ENCODE measurements at regions not wholly inside any gene's neighbourhood (a gene's known extent, or its start where the extent isn't known, plus 50 kb on each side); places are given as distances from the start of the nearest gene placed in this dataset.

DNA sequence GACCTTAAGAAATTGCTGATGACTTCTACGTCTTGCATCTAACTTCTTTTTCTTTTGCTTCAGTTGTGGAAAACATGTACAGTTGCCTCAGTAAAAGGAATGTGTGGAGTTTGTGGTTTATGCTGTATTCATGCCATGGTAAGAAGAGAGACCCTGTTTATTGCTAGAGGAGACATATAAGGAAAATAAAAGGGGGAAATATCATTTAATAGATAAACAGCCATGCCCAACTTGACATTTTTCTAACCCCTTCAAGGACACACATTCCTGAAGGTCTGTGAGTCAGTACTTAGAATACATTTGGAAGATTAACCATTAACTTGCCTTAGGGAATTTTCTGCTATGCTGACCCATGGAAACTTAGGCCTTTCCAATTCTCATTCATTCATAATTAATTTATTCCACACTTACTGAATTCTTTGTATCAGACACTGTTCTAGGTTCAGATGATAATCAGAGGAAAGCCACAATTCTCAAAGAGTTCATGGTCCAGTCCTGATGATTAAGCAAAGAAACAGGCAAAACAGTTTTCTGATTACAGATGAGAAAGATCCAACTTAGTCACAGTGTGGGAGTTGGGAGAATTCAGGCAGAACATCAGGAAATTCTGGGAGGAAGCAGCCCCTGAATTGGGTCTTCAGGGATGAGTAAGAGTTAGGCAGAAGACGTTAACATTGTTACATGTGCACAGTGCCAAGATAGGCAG lies 329.8 kb upstream of the RASGRP1 start:
- DNase-seq: no peak

DNA sequence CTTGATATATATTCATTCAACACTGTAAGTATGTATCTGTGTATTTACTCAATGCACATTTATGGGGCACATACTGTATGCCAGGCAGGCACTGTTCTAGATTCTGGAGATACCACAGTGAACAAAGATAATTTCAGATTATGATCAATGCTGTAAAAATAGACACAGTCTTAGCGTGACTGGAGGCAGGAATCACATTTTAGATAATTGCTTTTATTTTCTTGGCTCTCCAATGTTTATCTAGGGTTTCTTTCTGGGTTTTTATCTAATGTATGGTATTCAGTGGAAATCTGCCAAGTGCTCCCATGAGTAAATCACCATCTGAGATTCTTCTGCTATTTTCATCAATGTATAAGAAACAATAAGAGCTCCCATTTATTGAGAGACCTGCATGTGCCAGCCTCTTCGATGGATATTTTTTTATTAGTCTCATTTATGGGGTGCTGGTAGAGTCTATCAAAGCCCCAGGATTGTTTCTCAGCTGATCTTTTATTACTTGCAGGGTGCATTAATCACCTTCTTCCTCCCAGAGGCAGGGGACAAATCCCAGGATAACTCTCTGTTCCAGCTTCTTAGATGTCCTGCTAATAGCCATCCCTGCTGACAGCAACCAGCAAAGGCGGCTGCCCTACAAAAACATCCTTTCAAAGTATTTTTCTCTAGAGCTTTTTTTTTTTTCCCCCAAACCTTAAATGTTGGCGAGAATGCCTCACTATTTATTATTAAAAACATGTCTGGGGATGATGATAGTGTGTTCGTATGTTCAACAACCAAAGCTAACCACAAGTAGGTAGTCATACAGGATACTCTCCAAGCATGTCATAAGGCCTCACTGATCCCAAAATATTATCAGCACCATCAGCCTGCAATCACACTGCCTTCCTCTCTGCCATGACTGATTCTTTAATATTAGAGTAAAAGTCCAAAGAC lies 331.0 kb upstream of the RASGRP1 start:
- no peak for DNase-seq

DNA sequence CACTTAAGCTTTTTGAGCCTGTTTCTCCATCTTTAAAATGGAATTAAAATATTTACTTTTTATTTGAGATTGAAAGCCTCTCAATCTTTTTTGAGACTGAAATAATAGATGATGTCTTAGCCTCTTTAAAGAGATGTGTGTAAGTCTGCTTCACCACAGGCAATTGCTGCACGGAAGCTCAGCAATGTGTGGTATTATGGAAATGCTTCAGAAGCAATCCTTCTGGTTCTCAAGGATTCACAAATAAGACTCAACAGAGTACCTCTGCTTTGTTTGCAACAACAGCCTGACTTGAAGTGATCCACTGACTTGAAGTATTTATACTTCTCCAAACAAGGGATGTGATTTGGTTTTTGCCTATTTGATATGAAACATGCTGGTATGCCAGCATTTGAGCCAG lies 332.0 kb upstream of the RASGRP1 start:
- DNase-seq: no peak

DNA sequence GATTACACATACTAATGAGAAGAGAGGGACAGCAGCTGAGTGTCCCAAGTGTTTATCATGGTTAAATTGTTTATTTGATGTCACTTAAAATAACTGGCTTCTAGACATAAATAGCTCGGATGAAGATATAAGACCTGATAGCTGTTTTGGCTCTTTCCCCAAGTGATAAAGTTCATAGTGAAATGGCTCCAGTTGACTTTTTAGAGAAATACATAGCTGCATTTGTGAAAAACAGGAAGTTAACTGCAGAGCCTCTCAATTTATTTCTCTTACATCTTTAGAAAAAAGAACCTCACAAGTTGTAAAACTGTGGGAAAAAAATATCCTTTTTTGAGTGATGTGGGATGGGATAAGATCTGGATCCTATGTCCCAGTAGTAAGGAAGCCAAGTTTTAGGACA lies 332.9 kb upstream of the RASGRP1 start:
- DNase-seq: no peak

DNA sequence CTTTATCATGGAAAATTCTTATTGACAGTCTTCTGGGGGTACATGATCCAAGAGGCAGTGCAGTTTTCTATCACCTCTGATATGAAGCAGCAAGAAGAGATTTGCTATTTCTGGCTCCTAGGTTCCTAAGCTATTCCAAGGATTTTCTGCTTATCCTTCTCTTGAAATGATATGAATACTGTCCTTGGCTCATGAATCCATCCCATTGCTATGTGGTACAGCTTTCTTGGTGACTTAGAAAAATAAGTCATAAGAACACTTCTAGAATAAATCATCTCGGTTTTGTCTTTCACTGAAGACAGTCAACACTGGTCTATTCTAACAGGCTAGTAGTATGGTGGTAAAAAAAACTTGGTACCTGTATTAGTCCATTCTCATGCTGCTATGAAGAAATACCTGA lies 333.6 kb upstream of the RASGRP1 start:
- no peak for DNase-seq

DNA sequence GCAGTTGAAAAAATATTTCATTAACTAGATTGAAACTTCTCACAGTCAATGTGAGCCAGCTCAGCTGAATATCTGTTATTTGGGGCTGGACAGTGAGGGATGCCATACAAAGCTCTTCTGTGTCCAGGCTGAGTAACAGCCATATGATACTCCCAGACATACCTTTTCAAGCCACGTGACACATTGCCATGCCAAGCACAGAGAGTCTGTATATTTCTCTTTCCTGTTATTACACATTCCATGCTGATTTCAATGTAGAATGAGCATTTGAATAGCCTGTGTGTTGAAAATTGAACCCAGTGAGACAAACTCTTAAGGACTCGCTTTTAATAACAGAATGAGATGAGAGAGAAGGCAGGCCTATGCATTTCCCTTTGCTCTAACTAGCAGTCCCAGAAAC lies 334.7 kb upstream of the RASGRP1 start:
- DNase-seq: no peak

DNA sequence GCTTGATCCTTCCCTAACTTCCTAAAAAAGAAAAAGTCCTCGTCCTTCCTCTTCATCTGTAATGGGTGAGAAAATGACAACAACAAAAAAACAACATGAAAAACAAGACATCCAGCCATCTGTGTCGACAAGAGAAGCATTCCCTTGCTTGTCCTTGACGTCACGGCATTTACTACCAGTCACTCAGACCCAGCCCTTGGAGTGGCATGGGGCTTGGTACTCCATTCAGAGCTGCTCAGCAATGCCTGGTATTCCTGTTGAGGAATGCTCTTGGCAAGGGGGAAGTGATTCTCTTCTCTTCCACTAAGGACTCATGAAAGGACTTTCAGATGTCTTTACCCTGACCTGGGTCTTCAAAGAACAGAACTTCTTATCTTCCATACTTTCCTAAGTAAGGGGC lies 339.7 kb upstream of the RASGRP1 start:
- no peak for DNase-seq

DNA sequence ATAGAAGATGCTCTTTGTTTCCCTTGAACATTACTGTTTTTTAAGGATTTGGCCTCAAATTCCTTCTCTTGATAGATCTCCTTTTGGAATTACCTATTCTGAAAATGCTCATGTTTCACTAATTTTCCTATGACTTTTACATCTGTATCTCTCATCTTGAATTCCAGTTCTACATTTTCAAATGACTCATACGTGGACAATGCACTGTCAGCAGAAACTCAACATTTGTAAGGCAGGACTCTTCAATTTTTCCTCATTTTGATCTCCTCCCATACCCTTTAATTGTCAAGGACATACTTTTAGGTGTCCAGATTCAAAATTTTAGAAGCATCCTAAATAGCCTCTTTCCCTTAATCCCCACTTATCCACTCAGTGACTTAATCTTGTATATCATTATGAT lies 341.0 kb upstream of the RASGRP1 start:
- DNase-seq: no peak

DNA sequence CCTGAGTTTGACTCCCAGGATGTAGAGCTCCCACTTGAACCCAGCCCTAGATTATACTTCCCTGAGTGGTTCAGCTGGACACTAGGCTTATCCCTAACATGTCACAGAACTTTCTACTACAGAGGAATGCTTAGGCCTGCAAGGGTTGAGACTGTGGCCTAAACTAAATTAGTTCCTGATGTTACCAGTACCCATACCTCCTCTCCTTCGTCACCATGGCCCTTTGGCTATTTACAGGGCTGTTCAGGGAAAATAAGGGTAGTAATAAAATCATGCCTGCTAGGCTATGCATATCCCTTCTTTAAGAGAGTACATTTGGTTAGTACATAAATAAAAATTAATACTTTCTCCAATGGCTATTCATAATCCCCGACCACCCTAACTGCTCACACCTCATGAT lies 356.4 kb upstream of the RASGRP1 start:
- DNase-seq: no peak

DNA sequence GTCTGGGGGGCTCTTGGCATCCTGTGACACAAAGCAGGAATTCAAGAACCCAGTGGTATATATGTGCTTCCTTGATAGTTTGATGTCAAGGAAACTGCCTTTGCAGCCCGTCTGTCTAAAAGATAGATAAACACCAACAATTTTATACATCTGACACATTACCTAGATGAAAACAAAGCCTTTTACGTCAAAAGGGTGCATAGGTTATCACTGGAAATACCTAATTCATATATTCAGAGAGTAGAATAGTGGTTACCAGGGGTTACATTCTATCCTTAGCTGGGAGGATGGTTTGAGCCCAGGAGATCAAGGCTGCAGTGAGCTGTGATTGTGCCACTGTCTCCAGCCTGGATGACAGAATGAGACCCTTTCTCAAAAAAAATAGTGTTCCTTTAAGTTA lies 356.9 kb upstream of the RASGRP1 start:
- no peak for DNase-seq

DNA sequence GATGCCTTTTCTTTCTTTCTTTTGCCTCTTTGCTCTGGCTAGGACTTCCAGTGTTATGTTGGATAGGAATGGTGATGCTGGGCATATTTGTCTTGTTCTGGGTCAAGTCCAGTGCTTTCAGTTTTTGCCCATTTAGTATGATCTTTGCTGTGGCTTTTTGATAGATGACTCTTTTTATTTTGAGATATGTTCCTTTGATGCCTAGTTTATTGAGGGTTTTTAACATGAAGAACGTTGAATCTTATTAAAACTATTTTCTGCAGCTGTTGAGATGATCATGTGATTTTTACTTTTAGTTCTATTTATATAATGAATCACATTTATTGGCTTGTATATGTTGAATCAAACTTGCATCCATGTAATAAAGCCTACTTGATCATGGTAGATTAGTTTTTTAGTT lies 363.8 kb upstream of the RASGRP1 start:
- no peak for DNase-seq

DNA sequence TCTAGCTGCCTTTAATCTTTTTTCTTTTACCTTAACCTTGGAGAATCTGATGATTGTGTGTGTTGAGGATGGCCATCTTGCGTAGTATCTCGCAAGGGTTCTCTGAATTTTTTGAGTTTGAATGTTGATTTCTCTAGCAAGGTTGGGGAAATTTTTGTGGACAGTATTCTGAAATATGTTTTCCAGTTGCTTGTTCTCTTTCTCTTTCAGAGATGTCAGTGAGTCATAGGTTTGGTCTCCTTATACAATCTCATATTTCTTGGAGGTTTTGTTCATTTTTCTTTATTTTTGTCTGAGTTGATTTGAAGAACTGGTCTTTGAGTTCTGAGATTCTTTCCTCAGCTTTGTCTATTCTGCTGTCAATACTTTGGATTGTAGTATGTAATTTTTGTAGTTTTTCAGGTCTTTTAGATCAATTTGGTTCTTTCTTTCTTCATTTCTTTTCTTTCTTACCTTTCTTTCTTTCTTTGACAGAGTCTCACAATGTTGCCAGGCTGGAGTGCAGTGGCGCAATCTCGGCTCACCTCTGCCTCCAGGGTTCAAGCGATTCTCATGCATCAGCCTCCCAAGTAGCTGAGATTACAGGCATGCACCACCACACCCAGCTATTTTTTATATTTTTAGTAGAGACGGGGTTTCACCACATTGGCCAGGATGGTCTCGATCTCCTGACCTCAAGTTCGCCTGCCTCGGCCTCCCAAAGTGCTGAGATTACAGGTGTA lies 366.4 kb upstream of the RASGRP1 start:
- DNase-seq: no peak

DNA sequence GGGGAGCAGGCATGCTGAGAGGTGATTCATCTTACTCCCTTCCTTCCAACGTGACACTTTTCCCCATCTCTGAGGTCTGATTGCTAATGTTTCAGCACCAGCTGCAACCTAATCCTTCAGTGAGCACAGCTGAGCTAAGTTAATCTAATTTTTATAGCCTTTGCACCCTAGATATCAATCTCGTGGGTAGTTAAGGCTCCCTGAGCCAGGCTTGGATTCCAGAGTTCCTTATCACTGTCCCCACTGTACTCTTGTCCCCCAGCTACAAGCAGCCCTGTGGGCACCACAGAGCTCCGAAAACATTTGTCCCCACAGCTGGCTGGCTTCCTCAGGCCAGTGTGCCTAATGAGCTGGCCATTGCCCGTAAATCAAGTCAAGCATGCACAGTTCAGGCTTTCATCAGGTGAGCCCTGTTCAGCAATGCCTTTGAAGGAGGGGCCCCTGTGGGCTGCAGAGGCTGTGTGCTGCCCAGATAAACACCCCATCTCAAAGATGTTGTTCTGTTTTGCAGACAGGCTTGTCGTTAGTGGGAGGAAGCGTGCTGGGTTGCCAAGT lies 376.9 kb upstream of the RASGRP1 start:
- no peak for DNase-seq

DNA sequence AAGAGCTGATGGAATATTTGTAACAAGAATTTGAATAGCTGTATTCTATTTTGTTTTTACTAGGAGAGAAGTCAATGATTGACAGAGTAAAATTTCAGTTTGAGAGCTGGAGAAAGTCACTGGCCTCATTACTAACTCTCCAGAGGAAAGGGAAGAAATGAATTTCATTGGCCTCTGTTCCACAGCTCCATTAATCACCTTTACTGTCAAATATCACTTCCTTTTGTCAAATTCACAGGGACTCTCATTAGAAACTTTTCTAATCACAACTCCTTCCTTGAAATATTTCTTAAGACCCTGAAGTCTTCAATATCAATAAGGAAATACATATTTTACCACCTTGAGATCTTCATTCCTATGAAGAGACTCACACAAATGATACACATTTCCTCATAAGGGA lies 379.9 kb upstream of the RASGRP1 start:
- no peak for DNase-seq

DNA sequence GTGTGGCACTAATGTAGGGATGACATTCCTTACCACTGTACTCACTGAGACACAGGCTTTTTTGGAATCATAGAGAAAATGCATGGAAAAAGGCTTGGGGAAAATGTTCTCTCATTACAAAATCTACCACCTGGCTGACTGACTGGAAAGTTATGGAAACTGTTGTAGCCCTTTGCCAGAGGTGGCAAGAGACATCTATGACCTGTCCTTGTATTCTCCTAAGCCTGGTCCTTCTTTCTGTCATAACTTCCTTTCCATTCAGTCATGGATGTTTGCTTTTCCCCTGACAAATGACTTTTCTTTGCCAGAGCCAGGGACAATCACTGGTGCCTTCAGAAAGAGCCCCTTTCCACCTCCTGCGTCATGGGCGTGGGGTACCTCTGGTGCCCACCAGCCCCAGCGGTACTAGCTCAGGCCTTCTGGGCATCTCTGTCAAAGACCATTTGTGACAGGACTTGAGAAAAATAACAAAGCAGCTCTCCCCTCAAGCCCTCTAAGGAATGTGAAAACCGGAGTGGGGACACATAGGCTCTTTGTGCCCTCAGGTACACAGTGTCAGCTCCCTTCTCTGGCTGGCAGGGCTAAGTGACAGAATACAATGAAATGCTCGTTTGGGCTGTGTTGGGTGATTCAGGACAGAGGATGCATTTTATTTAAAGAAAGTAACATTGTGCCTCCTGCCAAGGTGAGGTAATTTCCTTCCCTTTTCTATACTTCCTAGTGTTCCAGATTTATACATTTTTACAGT lies 381.1 kb upstream of the RASGRP1 start:
- DNase-seq: no peak

DNA sequence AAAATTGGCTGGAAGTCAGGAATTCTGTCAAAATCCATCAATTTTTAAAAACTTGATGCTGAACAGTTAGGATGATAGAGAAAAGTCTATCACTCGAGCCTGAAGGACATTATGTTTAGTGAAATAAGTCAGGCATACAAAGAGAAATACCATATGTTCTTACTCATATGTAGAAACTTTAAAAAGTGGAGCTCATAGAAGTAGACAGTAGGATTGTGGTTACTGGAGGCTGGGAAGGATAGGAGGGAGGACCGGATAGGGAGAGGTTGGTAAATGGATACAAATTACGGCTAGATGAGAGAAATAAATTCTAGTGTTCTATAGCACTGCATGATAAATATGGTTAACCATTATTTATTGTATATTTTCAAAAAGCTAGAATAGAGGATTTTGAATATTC lies 389.5 kb upstream of the RASGRP1 start:
- no peak for DNase-seq

DNA sequence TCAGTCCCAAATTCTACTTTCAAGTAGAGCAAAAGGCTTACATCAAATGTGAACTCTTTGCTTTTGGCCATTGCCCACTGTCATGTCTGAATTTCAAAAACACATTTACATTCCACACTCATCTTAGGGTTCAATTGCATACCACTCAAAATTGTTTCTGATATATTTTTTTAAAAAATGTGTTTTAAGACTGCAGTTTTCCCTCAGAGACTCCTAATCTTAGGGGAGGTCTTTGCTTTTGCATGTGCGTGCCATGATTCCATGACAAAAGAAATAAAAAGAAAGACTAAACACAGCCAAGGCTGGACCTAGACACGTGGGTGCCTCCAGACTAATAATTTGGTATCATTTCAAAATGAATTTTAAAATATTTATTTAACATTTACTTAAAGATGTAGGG lies 396.8 kb upstream of the RASGRP1 start:
- no peak for DNase-seq

DNA sequence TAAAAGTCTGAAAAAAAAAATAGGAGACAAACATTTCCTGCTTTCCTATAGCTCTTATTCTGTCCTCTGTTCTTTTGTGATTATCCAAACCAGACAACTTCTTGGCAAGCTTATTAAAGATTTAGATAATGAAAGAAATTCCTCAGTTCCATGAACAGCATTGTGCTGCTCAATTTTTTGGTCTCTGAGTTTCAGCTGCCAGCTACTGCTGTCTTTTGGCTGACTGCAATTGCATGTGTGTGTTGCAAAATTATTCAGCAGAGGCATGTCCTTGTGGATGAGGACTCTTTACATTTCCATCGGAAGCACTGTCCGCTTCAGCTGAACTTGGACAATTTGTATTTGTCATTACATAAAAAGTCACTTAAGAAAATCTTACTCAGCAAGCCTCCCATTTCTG lies 397.3 kb upstream of the RASGRP1 start:
- DNase-seq: no peak

DNA sequence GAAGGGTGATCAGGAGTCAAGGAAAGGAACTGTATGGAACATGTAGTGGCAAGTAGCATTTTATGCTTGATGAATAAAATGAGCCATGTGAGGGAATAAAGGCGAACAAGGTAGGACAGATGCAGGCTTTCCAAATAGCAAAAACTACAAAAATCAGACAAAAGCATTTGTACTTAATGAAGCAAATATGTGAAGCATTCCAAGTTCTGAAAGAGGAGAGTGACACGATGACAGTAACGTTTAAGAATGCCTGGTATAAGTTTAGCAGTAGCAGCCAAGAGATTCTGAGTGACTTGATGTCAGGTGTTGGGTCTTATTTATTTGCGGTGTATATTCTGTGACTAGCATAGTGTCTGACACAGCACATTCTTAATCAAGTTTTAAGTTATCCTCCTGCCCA lies 408.2 kb upstream of the RASGRP1 start:
- DNase-seq: no peak

DNA sequence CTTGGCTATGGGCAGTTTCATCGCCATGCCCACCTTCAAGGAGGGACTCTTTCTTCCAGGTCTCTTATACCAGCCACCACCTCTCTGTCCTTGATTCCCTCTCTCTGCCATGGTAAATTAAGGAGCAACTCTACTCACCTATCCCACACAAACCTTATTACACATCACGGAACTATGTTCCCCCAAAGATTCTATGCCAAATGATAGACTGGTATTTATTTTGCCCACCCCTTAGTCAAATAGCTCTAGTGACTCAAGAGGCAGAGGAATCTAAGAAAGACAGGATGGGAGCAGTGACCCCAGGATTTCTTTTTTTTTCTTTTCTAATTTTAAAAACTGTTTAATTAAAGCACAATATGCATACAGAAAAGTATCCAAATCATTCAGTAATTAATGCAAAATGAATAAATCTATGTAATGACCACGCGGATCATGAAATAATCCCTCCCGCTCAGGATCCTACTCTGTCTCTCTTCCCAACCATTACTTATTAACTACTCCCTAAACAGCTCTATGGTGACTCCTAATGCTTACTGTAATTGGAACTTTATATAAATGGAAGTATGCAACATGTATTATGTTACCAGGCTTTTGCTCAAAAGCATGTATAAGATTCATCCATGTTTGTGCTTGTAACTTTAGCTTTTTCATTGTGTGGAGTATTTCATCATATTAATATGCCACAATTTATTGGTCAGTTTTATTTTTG lies 410.8 kb upstream of the RASGRP1 start:
- DNase-seq: no peak

DNA sequence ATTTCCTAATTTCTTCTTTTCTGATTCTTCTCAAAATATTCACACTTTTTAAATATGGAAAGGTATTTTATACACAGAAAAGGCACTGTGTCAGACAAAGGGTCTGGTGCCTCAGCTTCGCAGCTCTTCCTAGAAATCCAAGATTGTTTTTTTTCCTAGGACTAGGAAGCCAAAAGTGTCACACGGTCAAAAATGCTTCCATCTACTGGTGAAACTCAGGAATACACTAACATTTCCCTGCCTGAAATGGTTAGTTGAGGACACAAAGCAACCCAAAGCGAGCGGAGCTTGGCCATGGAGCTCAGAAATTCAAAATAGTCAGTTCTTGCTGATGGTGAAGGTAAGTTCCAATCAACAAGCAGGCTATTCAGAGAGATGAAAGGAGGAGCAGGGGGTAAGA lies 426.5 kb upstream of the RASGRP1 start:
- no peak for DNase-seq

DNA sequence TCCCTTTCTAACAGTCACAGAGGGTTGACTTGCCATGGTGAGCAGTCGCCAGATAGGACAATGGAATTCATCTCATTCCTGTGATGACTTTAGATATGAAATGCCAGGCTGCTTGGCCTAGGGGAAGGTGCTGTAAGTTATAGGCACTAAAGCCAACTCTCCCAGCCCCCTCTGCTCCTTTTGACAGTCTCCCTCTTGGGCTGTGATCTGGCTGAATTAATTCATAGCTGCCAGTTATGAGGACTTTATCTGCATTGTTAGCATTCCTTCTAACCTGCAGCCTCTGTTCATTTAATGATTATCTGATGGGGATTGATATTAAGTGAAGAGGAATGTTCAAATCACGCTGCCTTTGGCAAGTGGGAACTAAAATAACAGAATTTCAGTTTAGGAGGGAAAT lies 427.1 kb upstream of the RASGRP1 start:
- DNase-seq: no peak
